SKM-1 treated with dmso at 0.1 percent for 144 hours (cell line): ENCODE measurements at regions not wholly inside any gene's neighbourhood (a gene's known extent, or its start where the extent isn't known, plus 50 kb on each side); places are given as distances from the start of the nearest gene placed in this dataset.

ENCODE experiments used
- DNase-seq: peaks from one replicate; lab custom pipeline; 2025; ENCODE audit not compliant: unreplicated experiment; lab: John Stamatoyannopoulos, UW

- DNase-seq: no peak
These were observed 155.8 kb upstream of the GLI3 start for GRCh38 chr7:42392826-42393225.

- DNase-seq: no peak
These were observed 152.7 kb upstream of the GLI3 start for GRCh38 chr7:42389697-42390096.

- no peak for DNase-seq
These were observed 148.9 kb upstream of the GLI3 start for GRCh38 chr7:42385912-42386311.

GRCh38 chr7:42381161-42381560 lies 144.2 kb upstream of the GLI3 start:
- no peak for DNase-seq

GRCh38 chr7:42380401-42380800 lies 143.4 kb upstream of the GLI3 start:
- DNase-seq: no peak

- no peak for DNase-seq
These were observed 141.1 kb upstream of the GLI3 start for GRCh38 chr7:42378149-42378548.

GRCh38 chr7:42373285-42373684 lies 136.3 kb upstream of the GLI3 start:
- no peak for DNase-seq

GRCh38 chr7:42372479-42372878 lies 135.5 kb upstream of the GLI3 start:
- DNase-seq: no peak

GRCh38 chr7:42359946-42360345 lies 122.9 kb upstream of the GLI3 start:
- DNase-seq: no peak

GRCh38 chr7:42351316-42351935 lies 114.4 kb upstream of the GLI3 start:
- no peak for DNase-seq

GRCh38 chr7:42350801-42351200 lies 113.8 kb upstream of the GLI3 start:
- no peak for DNase-seq

- DNase-seq: no peak
These were observed 111.6 kb upstream of the GLI3 start for GRCh38 chr7:42348631-42349030.

- DNase-seq: no peak
These were observed 111.1 kb upstream of the GLI3 start for GRCh38 chr7:42348071-42348470.

GRCh38 chr7:42347616-42348015 lies 110.6 kb upstream of the GLI3 start:
- DNase-seq: no peak

- DNase-seq: no peak
These were observed 108.7 kb upstream of the GLI3 start for GRCh38 chr7:42345478-42346299.

GRCh38 chr7:42344198-42344755 lies 107.3 kb upstream of the GLI3 start:
- no peak for DNase-seq

GRCh38 chr7:42342381-42342780 lies 105.4 kb upstream of the GLI3 start:
- no peak for DNase-seq

- DNase-seq: no peak
These were observed 103.4 kb upstream of the GLI3 start for GRCh38 chr7:42340436-42340835.

GRCh38 chr7:42338916-42339540 lies 102.0 kb upstream of the GLI3 start:
- DNase-seq: no peak

GRCh38 chr7:42338231-42338915 lies 101.4 kb upstream of the GLI3 start:
- DNase-seq: no peak

- DNase-seq: no peak
These were observed 100.4 kb upstream of the GLI3 start for GRCh38 chr7:42337225-42337905.
